Adrenal gland (tissue), 9 donors: ENCODE measurements at regions not wholly inside any gene's neighbourhood (a gene's known extent, or its start where the extent isn't known, plus 50 kb on each side); places are given as distances from the start of the nearest gene placed in this dataset.

Experiments used
- DNase-seq, 7 donors: peaks; one replicate each; pipeline ENCODE4 v3.0.0-alpha.2; 2019 to 2020
- H3K27ac ChIP-seq, 5 donors: fragments of 200-600 bp; sonication (generic) in 4 of 5; 1 replicate in 3 of 5; 2 replicates in 2 of 5; pipeline versions ENCODE4 v1.5.1 to v1.8.0; 2016 to 2020; ENCODE audit warnings: mild to moderate bottlenecking in 1 of 5
- H3K27me3 ChIP-seq: fragments of 200-600 bp; 2 replicates; pipeline ENCODE4 v1.8.0; 2021
- H3K36me3 ChIP-seq, 2 donors: fragments of 200-600 bp; replicated peaks in 1 of 2; 1 replicate in 1 of 2; 2 replicates in 1 of 2; pipeline versions ENCODE4 v1.5.1 to v1.8.0; 2018 to 2022
- H3K4me1 ChIP-seq, 2 donors: fragments of 200-600 bp; replicated peaks in 1 of 2; 1 replicate in 1 of 2; 2 replicates in 1 of 2; pipeline versions ENCODE4 v1.5.1 to v1.8.0; 2018 to 2021
- H3K4me3 ChIP-seq, 4 donors: fragments of 200-600 bp; sonication (generic) in 3 of 4; one replicate each; pipeline ENCODE4 v1.5.1; 2016 to 2018
- H3K9me3 ChIP-seq, 3 donors: fragments of 200-600 bp; sonication (generic) in 1 of 3; replicated peaks in 1 of 3; 1 replicate in 2 of 3; 2 replicates in 1 of 3; pipeline versions ENCODE4 v1.5.1 to v1.8.0; 2016 to 2021
- CTCF ChIP-seq, 6 experiments: fragments of 450-650 bp in 4 of 6; fragments of 200-600 bp in 2 of 6; sonication (generic) in 1 of 6; IDR thresholded peaks; 1 replicate in 5 of 6; 2 replicates in 1 of 6; pipeline versions ENCODE4 v1.5.1 to v1.8.0; 2016 to 2021; ENCODE audit warnings: antibody characterized with exemption in 6 of 6, mild to moderate bottlenecking in 2 of 6, moderate library complexity in 1 of 6
- POLR2A ChIP-seq, 2 donors: fragments of 450-650 bp; IDR thresholded peaks; one replicate each; pipeline ENCODE4 v1.6.1; 2017; ENCODE audit warnings: antibody characterized with exemption in 2 of 2, mild to moderate bottlenecking in 2 of 2, moderate library complexity in 1 of 2
- WGBS, 4 donors: extraction: QIAGEN DNeasy Blood & Tissue Kit in 2 of 4; methylation state at CpG; one replicate each; pipeline versions ENCODE4 v1.1.5 to v1.1.7; 2013 to 2017; 5-methylcytosine and 5-hydroxymethylcytosine counted together
- intact Hi-C, 2 donors: fragments of 100-400 bp; cut with DNase I; formaldehyde crosslinking; loops; one replicate each; pipeline versions ENCODE4 v1.14.1 to v1.15.0; 2022 to 2023
- donor health status: healthy with polysubstance abuse.
- donor health status: Bipolar disorder and iron deficiency.
- donor health status: DM: yes; HTN: yes; CAD: no.
- donor health status: DM: no; HTN: no; CAD: no.
- donor health status: DM: no; HTN: no; CAD: no.

GRCh38 chr6:159642995-159643394 lies 50.0 kb downstream of the SOD2 start:
- DNase-seq = no peak
- Histone ChIP-seq H3K4me3 (no peak overlapping the region), H3K36me3 (no peaks in the 10 kb centered on the region), H3K27me3 (no peaks in the 10 kb centered on the region), H3K27ac (no peak overlapping the region), H3K9me3 (no peaks in the 10 kb centered on the region), H3K4me1 (peaks cover 7 to 8% of the 10 kb centered on the region in 2 donors)
- TF ChIP-seq CTCF (IDR thresholded peaks at IDR 0.05) (no peak), POLR2A (IDR thresholded peaks at IDR 0.05) (no peak)
- WGBS, 4 donors = 89 to 94% (median 91%) methylated on average over 7 of the region's 7 CpGs
- intact Hi-C loops = no loop called here

- Histone ChIP-seq H3K27ac (no peak overlapping the region), H3K36me3 (no peaks in the 10 kb centered on the region), H3K4me1 (peaks cover 7 to 8% of the 10 kb centered on the region in 2 donors), H3K4me3 (no peak overlapping the region), H3K9me3 (no peaks in the 10 kb centered on the region), H3K27me3 (no peaks in the 10 kb centered on the region)
- no peak for DNase-seq
- TF ChIP-seq CTCF (IDR thresholded peaks at IDR 0.05) (no peak), POLR2A (IDR thresholded peaks at IDR 0.05) (no peak)
- intact Hi-C loops = no loop called here
- WGBS, 4 donors = 61 to 81% (median 71%) methylated on average over 1 of the region's 1 CpG
These were observed 50.6 kb downstream of the SOD2 start for GRCh38 chr6:159642481-159642880.

GRCh38 chr6:159640722-159641482 lies 52.1 kb downstream of the SOD2 start:
- Histone ChIP-seq H3K4me3 (no peak overlapping the region), H3K27ac (no peak overlapping the region), H3K36me3 (no peaks in the 10 kb centered on the region), H3K27me3 (no peaks in the 10 kb centered on the region), H3K4me1 (peaks cover 7 to 8% of the 10 kb centered on the region in 2 donors), H3K9me3 (no peaks in the 10 kb centered on the region)
- TF ChIP-seq POLR2A (IDR thresholded peaks at IDR 0.05) (no peak), CTCF (IDR thresholded peaks at IDR 0.05) (no peak)
- intact Hi-C loops = no loop called here
- no peak for DNase-seq
- WGBS, 4 donors = 93 to 96% (median 94%) methylated on average over 6 of the region's 6 CpGs

- WGBS, 4 donors = 75 to 84% (median 77%) methylated on average over 2 of the region's 2 CpGs
- intact Hi-C loops = no loop called here
These were observed 52.7 kb downstream of the SOD2 start for GRCh38 chr6:159640322-159640721.

More at GRCh38 chr6:159640322-159640721, 52.7 kb downstream of the SOD2 start:
- TF ChIP-seq CTCF (IDR thresholded peaks at IDR 0.05) (no peak), POLR2A (IDR thresholded peaks at IDR 0.05) (no peak)
- no peak overlapping the region for H3K4me3 ChIP-seq
- no peaks in the 10 kb centered on the region for H3K27me3 ChIP-seq
- H3K9me3 ChIP-seq = no peaks in the 10 kb centered on the region
- no peaks in the 10 kb centered on the region for H3K36me3 ChIP-seq
- no peak for DNase-seq
- peaks cover 7 to 8% of the 10 kb centered on the region in 2 donors for H3K4me1 ChIP-seq
- H3K27ac ChIP-seq = no peak overlapping the region
